B cell (primary cell): ENCODE measurements at regions not wholly inside any gene's neighbourhood (a gene's known extent, or its start where the extent isn't known, plus 50 kb on each side); places are given as distances from the start of the nearest gene placed in this dataset.
"Not testable (repeated sequence)": the region's sequence is repeated elsewhere in the genome, so short reads cannot be mapped to it uniquely, and the experiment has no call there.

Experiments used
- ATAC-seq: fragments of 200-7000 bp; cut with Tn5 transposase; one replicate; pipeline ENCODE4 v1.10.0; 2021; ENCODE audit warnings: low read depth, mild to moderate bottlenecking, moderate number of reproducible peaks, moderate library complexity
- CTCF ChIA-PET: fragments of 350-600 bp; sonication (Branson Sonifier 250); formaldehyde crosslinking; loops from one replicate; lab custom pipeline; 2021; ENCODE audit warnings: antibody characterized with exemption, inconsistent platforms; lab: Charles Lee
- POLR2A ChIA-PET: fragments of 350-600 bp; sonication (Branson Sonifier 250); formaldehyde crosslinking; loops from one replicate; lab custom pipeline; 2021; ENCODE audit warnings: antibody characterized with exemption; lab: Charles Lee
- DNase-seq: peaks from one replicate; pipeline ENCODE4 v3.0.0; 2013
- H2AFZ ChIP-seq: 2 replicates; pipeline ENCODE4 v1.6.1; 2012; ENCODE audit warnings: mild to moderate bottlenecking, low read depth, low read length; ENCODE audit not compliant: insufficient read depth, poor library complexity, severe bottlenecking
- H3K27ac ChIP-seq, 2 donors: 1 replicate in 1 of 2; 2 replicates in 1 of 2; pipeline ENCODE4 v1.5.1; 2012 to 2013; ENCODE audit warnings: low read length in 2 of 2, mild to moderate bottlenecking in 2 of 2, moderate library complexity in 1 of 2
- H3K27me3 ChIP-seq, 4 experiments: fragments of 200-600 bp in 1 of 4; sonication (generic) in 1 of 4; replicated peaks in 1 of 4; 1 replicate in 2 of 4; 2 replicates in 2 of 4; pipeline versions ENCODE4 v1.6.1 to v1.7.0; 2013 to 2016; ENCODE audit warnings: low read length in 3 of 4, mild to moderate bottlenecking in 2 of 4, mixed read lengths in 1 of 4, moderate library complexity in 1 of 4; ENCODE audit not compliant: insufficient read depth in 4 of 4, control insufficient read depth in 3 of 4; ENCODE audit errors: control extremely low read depth in 1 of 4
- H3K36me3 ChIP-seq, 2 experiments: replicated peaks in 1 of 2; 1 replicate in 1 of 2; 2 replicates in 1 of 2; pipeline versions ENCODE4 v1.6.1 to v1.7.1; 2013; ENCODE audit warnings: low read length in 1 of 2; ENCODE audit not compliant: insufficient read depth in 2 of 2, control insufficient read depth in 1 of 2; ENCODE audit errors: control extremely low read depth in 1 of 2, extremely low read depth in 1 of 2
- H3K4me1 ChIP-seq, 2 donors: fragments of 200-600 bp in 1 of 2; sonication (generic) in 1 of 2; 1 replicate in 1 of 2; 2 replicates in 1 of 2; pipeline versions ENCODE4 v1.5.1 to v1.6.1; 2013 to 2017; ENCODE audit warnings: low read length in 2 of 2; ENCODE audit not compliant: control insufficient read depth in 2 of 2, insufficient read depth in 2 of 2
- H3K4me2 ChIP-seq: replicated peaks from 2 replicates; pipeline ENCODE3; 2012; ENCODE audit warnings: mild to moderate bottlenecking, low read depth, low read length; ENCODE audit not compliant: poor library complexity, severe bottlenecking
- H3K4me3 ChIP-seq, 5 experiments: fragments of 200-600 bp in 1 of 5; sonication (generic) in 1 of 5; 1 replicate in 3 of 5; 2 replicates in 2 of 5; pipeline versions ENCODE4 v1.5.1 to v1.7.0; 2011 to 2016; ENCODE audit warnings: low read length in 4 of 5, mild to moderate bottlenecking in 4 of 5, low read depth in 2 of 5, control low read depth in 1 of 5, moderate library complexity in 1 of 5; ENCODE audit not compliant: insufficient read depth in 1 of 5; ENCODE audit errors: control extremely low read depth in 1 of 5, extremely low read depth in 1 of 5
- H3K79me2 ChIP-seq: fragments of 200-600 bp; sonication (generic); one replicate; pipeline ENCODE4 v1.6.0; 2016; ENCODE audit warnings: low read length; ENCODE audit not compliant: control insufficient read depth, insufficient read depth
- H3K9ac ChIP-seq: fragments of 200-600 bp; sonication (generic); 2 replicates; pipeline ENCODE4 v1.6.1; 2017; ENCODE audit warnings: mild to moderate bottlenecking, low read length, moderate library complexity
- H3K9me3 ChIP-seq, 3 donors: one replicate each; pipeline versions ENCODE4 v1.6.1 to v1.7.1; 2013; ENCODE audit warnings: low read length in 2 of 3; ENCODE audit not compliant: control insufficient read depth in 2 of 3, insufficient read depth in 1 of 3; ENCODE audit errors: control extremely low read depth in 1 of 3
- H4K20me1 ChIP-seq: 2 replicates; pipeline ENCODE4 v1.6.0; 2012; ENCODE audit warnings: mild to moderate bottlenecking, low read length; ENCODE audit not compliant: insufficient read depth, control insufficient read depth, poor library complexity, severe bottlenecking
- H3K27ac Mint-ChIP-seq: one replicate; pipeline ENCODE4 v1.8.0; 2021; ENCODE audit warnings: mixed read lengths
- H3K27me3 Mint-ChIP-seq: one replicate; pipeline ENCODE4 v1.8.0; 2021; ENCODE audit warnings: mixed read lengths
- H3K4me1 Mint-ChIP-seq: one replicate; pipeline ENCODE4 v1.8.0; 2021; ENCODE audit warnings: mixed read lengths
- H3K4me3 Mint-ChIP-seq: one replicate; pipeline ENCODE4 v1.8.0; 2021; ENCODE audit warnings: mixed read lengths
- H3K9me3 Mint-ChIP-seq: one replicate; pipeline ENCODE4 v1.8.0; 2022; ENCODE audit warnings: mixed read lengths; ENCODE audit not compliant: insufficient read depth
- WGBS: methylation state at CpG from one replicate; pipeline ENCODE4 v1.1.5; 2013; ENCODE audit warnings: missing lambda C conversion rate; ENCODE audit not compliant: insufficient coverage; 5-methylcytosine and 5-hydroxymethylcytosine counted together
- intact Hi-C: fragments of 100-400 bp; cut with micrococcal nuclease; formaldehyde crosslinking; loops from one replicate; pipeline ENCODE4 v1.10.0; 2022

- no CpG with 5 or more reads among the region's 15 CpGs for WGBS
- H3K27me3 ChIP-seq, H4K20me1 ChIP-seq, H3K27ac ChIP-seq, H3K9me3 Mint-ChIP-seq, H3K4me3 Mint-ChIP-seq, H3K4me1 Mint-ChIP-seq, H3K36me3 ChIP-seq, intact Hi-C loops, H3K4me3 ChIP-seq, H3K27me3 Mint-ChIP-seq, H3K9ac ChIP-seq, H3K4me1 ChIP-seq, DNase-seq, H3K27ac Mint-ChIP-seq, POLR2A ChIA-PET, ATAC-seq, CTCF ChIA-PET, H2AFZ ChIP-seq, H3K79me2 ChIP-seq, H3K9me3 ChIP-seq, H3K4me2 ChIP-seq: not testable (repeated sequence)
Observed at GRCh38 chr21:6573576-6573975, 3947.8 kb upstream of the TPTE start.

- POLR2A ChIA-PET, H3K27ac ChIP-seq: not testable (repeated sequence)
Observed at GRCh38 chr21:6579801-6580200, 3941.6 kb upstream of the TPTE start.

More at GRCh38 chr21:6579801-6580200, 3941.6 kb upstream of the TPTE start:
- CTCF ChIA-PET, H3K4me1 Mint-ChIP-seq, H3K27me3 ChIP-seq, H3K4me3 Mint-ChIP-seq, H3K4me2 ChIP-seq, ATAC-seq, H3K27ac Mint-ChIP-seq, intact Hi-C loops, H3K9ac ChIP-seq, H3K79me2 ChIP-seq, H4K20me1 ChIP-seq, H3K9me3 ChIP-seq, H3K36me3 ChIP-seq, H3K27me3 Mint-ChIP-seq, H2AFZ ChIP-seq, DNase-seq, H3K9me3 Mint-ChIP-seq, H3K4me3 ChIP-seq, H3K4me1 ChIP-seq: not testable (repeated sequence)
- no CpG with 5 or more reads among the region's 7 CpGs for WGBS
